HG02973 (cell line): ENCODE measurements at regions not wholly inside any gene's neighbourhood (a gene's known extent, or its start where the extent isn't known, plus 50 kb on each side); places are given as distances from the start of the nearest gene placed in this dataset.

ENCODE experiments used
- ATAC-seq: cut with Tn5 transposase; IDR thresholded peaks from one replicate; pipeline ENCODE4 v1.9.1; 2021; ENCODE audit warnings: moderate library complexity; ENCODE audit not compliant: unreplicated experiment

GRCh38 chr5:133905424-133905823 lies 63.0 kb downstream of the C5orf15 start:
- ATAC-seq, result no peak

DNA sequence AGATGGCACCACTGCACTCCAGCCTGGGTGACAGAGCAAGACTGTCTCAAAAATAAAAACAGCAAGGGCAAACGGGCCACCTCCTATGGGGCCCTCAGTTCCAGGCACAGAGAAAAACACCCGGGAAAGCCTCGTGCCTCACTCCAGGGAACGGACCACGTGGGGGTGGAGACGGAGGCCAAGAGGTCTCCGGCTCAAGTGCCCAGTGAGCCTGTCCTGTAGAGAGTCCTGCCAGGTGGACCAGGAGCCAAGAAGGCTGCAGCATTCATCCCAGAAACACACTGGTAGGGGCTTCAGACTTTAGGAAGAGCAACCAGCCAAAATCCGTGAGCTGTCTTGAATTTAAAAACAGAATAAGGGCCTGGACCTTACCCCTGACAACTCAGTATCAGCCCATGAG lies 63.8 kb downstream of the C5orf15 start:
- no peak for ATAC-seq

DNA sequence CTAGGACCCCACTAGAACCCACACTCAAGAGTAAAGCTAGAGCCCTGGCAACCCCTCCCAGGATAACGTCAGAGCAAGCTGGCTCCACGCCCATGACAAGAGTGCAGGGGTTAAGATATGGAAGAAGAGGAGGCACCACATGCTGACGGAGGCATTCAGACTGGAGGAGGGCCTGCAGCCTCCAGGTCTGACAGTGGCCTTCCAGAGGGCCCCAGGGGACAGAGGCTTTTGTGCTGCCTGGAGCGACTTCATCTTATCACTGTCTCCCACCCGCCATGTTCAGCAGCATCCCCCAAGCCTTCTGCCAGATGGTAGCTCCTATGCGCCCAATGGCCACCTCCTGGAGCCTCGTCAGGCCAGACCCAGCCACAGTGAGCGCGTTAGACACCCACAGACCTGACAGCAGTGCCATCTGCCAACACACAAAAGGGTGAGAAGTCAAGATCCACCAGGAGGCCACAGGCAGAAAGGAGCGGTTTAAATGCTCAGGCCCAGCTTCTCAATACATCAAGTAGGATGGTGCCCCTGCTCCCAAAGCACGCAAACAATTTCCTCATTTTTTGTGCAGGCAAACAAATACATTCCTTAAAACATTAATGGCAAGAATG lies 65.8 kb downstream of the C5orf15 start:
- no peak for ATAC-seq

DNA sequence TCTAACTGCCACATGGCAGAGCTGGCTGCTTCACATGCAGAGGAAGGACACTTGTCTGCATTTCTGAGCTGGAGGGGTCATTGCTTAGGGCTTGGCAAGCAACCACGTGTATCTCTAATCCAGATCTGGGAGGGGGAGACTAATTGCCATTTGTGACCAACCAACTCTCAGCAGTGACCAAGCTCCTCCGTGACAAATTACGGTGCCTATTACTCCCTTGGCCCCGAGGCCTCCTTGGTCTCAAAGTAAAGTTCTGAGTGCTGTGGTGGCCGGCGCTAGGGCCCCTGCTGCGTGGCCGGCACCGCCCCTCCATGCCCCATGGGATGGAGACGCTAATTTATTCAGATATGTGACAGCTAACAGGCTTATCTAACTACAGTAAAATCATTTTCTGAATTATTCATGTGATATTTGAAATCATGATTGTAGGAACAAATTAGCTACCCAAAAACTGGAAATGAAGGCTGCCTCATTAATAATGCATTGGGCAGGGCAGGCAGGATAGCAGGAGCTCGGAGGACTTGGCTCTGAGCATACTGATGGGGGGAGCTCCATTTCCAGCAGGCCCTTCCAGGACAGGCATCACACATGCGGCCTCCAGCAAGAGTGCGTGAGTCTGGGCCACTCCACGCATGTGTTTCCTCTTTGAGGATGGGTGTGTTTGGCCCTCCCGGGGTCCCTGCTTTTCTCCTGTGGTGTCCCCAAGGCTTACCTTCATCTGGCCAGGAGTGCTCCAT lies 67.7 kb downstream of the C5orf15 start:
- ATAC-seq, result no peak

DNA sequence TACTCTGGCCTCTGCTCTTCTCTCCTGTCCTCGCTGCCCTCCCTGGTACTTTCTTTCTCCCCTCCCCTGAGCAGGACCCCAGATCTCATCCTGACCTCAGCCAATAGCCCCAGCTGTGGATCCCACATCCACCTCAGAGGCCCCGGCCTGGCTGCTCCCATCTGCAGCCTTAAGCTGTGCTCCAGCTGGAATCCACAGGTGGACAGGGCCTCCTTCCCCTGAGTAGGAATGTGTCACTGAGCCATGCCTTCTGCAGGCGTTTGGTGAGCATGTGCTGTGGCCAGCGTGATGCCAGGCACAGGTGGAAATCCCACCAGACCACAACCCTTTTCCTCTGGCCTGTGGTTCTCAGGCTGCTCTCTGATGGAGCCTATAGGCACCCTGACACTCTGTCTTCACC lies 68.9 kb downstream of the C5orf15 start:
- ATAC-seq, result no peak

GRCh38 chr5:133898440-133898839 lies 70.0 kb downstream of the C5orf15 start:
- no peak for ATAC-seq

DNA sequence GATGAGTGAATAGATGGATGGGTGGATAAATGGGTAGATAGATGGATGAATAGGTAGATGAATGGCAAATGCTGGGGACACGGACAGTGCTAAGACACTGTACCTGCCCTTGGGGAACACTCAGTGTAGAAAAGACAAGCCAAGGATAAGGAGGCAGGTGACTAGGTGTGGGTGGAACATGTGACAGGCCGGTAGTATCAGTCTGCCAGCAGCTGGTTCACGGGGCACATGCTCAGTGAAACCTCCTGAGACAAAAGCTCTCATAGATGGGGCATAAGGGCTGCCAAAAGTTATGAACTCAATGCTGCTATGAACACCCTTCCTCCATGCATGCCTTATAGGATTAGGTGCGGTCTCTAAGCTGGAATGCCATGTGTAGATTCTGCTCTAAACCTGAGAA lies 71.0 kb downstream of the C5orf15 start:
- no peak for ATAC-seq

- no peak for ATAC-seq
Measured at GRCh38 chr5:133896873-133897272, 71.6 kb downstream of the C5orf15 start.

- ATAC-seq, result no peak
Measured at GRCh38 chr5:133895979-133896845, 72.2 kb downstream of the C5orf15 start.

- ATAC-seq, result no peak
Measured at GRCh38 chr5:133894143-133894542, 74.3 kb downstream of the C5orf15 start.

DNA sequence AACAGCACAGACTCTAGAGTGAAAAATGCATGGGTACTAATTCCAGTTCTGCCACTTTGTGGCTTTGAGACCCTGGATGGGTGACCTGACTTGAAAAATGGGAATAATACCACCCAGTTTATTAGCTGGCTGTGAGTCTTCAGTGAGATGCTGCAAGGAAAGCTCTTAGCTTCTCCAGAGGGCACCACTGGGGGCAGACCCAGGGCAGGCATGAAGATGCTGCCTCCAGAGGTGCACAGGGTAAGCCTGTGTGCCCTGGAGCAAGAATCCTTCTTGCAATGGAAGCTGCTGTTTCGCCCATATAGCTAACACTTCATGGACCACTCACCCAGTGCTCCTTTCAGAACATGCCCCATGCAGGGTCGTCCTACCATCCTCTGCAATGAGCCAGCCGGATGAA lies 75.7 kb downstream of the C5orf15 start:
- ATAC-seq, result no peak

DNA sequence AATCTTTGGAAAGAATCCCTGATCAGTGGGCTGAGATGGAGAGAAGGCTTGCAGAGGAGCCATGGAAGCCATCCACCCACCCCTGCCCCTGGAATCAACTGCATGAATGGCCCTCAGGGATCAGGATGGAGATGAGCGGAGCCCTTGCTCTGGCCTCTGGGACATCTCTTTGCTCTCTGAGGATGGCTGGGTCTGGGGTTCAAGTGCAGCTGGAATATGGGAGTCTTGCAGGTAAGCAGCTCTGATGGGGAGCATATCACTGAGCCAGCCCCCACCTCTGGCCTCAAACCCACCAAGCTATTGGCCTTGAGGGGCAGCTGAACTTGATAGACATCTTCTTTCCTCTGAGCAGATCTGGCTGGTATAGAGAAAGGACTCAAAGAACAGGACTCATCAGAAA lies 76.1 kb downstream of the C5orf15 start:
- no peak for ATAC-seq

DNA sequence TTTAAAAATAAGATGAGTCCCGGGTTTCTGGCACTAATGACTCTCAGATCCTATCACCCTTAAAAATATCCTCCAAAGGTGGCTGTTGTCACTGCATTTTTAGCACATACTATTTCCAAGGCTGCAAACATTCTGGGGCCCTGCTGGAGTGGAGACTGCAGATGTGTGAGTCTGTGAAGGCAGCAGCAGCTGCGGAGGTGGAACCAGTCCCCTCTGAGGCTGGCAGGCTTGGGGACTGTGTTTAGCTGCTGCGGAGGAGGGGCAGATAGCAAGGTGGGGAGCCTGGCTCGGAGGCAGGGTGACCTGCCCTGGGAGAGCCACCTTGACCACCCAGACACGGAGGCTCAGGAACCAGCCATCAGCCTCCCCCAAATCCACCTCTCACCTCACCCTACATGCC lies 77.0 kb downstream of the C5orf15 start:
- ATAC-seq, result no peak

DNA sequence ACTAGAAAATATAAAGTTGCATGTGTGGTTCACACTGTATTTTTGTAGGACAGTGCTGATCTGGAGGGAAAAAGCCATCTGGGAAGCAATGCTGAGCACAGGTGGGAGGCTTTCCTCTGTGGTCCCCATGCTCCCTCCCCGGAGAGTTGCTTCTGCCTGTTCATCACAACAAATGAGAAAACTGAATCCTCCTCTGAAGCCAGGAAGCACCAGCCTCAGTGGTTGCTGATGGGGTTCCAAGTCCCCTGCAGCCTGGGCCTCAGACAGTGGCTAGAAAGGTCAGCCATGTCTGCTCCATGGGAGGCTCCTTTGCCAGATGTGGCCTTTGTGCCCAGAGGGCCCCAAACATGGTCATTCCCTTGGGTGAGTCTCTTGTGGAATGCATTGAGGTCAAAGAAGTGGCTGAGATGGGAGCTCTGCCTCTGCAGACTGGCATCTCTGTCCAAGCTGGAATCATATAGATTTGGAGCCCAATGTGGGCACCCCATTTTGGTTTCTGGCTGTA lies 77.6 kb downstream of the C5orf15 start:
- no peak for ATAC-seq

DNA sequence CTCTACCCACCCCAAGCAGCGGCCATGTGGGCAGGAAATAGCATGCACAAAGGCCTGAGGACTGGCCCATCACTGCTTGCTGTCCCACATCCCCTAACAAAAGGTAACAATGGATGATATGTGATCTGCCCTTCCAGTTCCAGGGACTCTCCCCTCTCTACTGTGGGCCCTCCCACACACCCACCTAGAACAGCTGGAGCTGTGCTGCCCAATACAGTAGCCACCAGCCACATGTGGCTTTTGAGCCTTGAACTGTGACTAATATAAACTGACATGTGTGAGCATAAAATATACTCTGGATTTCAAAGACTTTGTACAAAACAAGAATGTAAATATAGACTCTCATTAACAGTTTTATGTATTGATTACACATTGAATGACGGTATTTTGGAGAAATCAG lies 78.1 kb downstream of the C5orf15 start:
- no peak for ATAC-seq

- no peak for ATAC-seq
Measured at GRCh38 chr5:133889271-133889905, 79.0 kb downstream of the C5orf15 start.

- ATAC-seq, result no peak
Measured at GRCh38 chr5:133888625-133888991, 79.8 kb downstream of the C5orf15 start.

DNA sequence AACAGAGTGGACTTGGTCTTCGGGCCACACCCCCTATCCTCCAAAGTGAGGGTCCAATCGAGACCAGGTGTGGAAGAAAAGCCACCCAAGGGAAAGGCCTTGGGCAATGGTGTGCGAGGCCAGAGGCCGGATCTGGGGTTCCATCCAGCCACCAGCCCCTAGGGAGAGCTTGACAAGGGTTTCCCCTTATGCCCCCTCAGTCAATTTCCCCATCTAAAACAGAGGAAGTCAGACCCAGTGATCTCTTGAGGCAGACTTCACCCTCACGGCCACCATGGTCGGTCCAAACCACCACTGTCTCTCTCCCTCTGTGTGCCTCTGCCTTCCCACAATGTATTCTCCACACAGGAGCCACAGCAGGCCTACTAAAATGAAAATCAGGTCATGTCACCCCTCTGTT lies 82.9 kb downstream of the C5orf15 start:
- no peak for ATAC-seq

- ATAC-seq, result no peak
Measured at GRCh38 chr5:133884569-133885311, 83.7 kb downstream of the C5orf15 start.

GRCh38 chr5:133883916-133884315 lies 84.5 kb downstream of the C5orf15 start:
- ATAC-seq, result no peak

DNA sequence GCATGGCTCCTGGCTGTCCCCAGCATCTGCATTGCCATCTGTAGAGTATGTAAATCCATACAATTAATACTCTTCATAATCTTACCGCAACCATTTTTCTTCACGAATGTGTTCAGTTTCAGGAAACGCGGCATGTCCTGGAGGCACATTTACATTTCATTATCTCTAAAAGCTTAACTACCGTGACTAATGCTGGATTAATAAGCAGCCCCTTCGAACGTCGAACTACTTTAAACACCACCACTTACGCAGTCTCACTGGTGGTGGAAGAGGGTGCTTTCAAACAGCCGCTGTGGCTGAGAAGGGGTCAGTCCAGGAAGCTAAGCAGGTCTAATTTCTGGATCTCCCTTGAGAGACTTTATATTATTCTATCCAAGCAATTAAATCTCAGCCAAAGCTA lies 85.6 kb downstream of the C5orf15 start:
- no peak for ATAC-seq
